NCI-H146 (cell line): ENCODE measurements at regions not wholly inside any gene's neighbourhood (a gene's known extent, or its start where the extent isn't known, plus 50 kb on each side); places are given as distances from the start of the nearest gene placed in this dataset.

Source experiments
- DNase-seq: peaks from one replicate; lab custom pipeline; 2025; lab: John Stamatoyannopoulos, UW

- no peak for DNase-seq
These were observed 250.2 kb upstream of the CIBAR2 start for GRCh38 chr16:85362443-85362842.

- no peak for DNase-seq
These were observed 249.7 kb upstream of the GSE1 start for GRCh38 chr16:85363427-85363826.

GRCh38 chr16:85363881-85364280 is 249.2 kb upstream of the GSE1 start:
- no peak for DNase-seq

GRCh38 chr16:85364323-85365040 is 248.6 kb upstream of the GSE1 start:
- no peak for DNase-seq

GRCh38 chr16:85365120-85365519 is 248.0 kb upstream of the GSE1 start:
- no peak for DNase-seq

GRCh38 chr16:85366031-85366763 is 246.9 kb upstream of the GSE1 start:
- DNase-seq, result no peak

GRCh38 chr16:85367485-85367884 is 245.6 kb upstream of the GSE1 start:
- DNase-seq, result no peak

GRCh38 chr16:85369060-85369459 is 244.1 kb upstream of the GSE1 start:
- DNase-seq, result no peak

GRCh38 chr16:85369741-85370528 is 243.2 kb upstream of the GSE1 start:
- peak; percentile 27 for DNase-seq

GRCh38 chr16:85370543-85370880 is 242.6 kb upstream of the GSE1 start:
- no peak for DNase-seq

- no peak for DNase-seq
These were observed 242.1 kb upstream of the GSE1 start for GRCh38 chr16:85370881-85371651.

- DNase-seq, result no peak
These were observed 241.2 kb upstream of the GSE1 start for GRCh38 chr16:85371948-85372347.

GRCh38 chr16:85372627-85373372 is 240.3 kb upstream of the GSE1 start:
- no peak for DNase-seq

GRCh38 chr16:85373741-85374570 is 239.2 kb upstream of the GSE1 start:
- DNase-seq, result no peak

GRCh38 chr16:85374571-85374872 is 238.6 kb upstream of the GSE1 start:
- DNase-seq, result no peak

GRCh38 chr16:85375282-85375681 is 237.8 kb upstream of the GSE1 start:
- DNase-seq, result no peak

- DNase-seq, result no peak
These were observed 236.6 kb upstream of the GSE1 start for GRCh38 chr16:85376292-85377095.

GRCh38 chr16:85377388-85378144 is 235.6 kb upstream of the GSE1 start:
- DNase-seq, result no peak
